ENCODE measurements at regions not wholly inside any gene's neighbourhood (a gene's known extent, or its start where the extent isn't known, plus 50 kb on each side); places are given as distances from the start of the nearest gene placed in this dataset.

DNA sequence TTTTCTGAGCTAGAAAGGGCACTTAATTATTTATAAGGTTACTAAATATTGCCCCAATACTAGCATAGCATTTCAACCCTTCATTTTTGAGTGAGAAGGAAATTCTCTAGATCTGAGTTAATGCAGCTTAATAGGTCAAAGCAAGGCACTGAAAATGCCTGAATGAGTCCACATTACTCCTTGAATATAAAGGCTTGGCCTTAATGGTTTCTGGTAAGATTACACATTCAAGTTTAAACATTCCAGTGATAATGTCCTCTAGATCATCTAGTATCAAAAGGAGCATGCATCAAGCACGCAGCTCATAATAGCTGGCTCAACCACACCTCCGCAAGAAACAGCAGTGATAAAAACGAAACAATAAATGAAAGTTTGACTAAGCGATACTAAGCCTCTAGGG lies 87.5 kb downstream of the SPANXN3 start:
- TF ChIP-seq CTCF (IDR thresholded peaks at IDR 0.05; ENCODE audit: insufficient read depth, low read length), result no peak
- no peak for TF ChIP-seq POLR2AphosphoS5 (IDR thresholded peaks at IDR 0.05; ENCODE audit: low read depth)
- TF ChIP-seq, protein P1, sequence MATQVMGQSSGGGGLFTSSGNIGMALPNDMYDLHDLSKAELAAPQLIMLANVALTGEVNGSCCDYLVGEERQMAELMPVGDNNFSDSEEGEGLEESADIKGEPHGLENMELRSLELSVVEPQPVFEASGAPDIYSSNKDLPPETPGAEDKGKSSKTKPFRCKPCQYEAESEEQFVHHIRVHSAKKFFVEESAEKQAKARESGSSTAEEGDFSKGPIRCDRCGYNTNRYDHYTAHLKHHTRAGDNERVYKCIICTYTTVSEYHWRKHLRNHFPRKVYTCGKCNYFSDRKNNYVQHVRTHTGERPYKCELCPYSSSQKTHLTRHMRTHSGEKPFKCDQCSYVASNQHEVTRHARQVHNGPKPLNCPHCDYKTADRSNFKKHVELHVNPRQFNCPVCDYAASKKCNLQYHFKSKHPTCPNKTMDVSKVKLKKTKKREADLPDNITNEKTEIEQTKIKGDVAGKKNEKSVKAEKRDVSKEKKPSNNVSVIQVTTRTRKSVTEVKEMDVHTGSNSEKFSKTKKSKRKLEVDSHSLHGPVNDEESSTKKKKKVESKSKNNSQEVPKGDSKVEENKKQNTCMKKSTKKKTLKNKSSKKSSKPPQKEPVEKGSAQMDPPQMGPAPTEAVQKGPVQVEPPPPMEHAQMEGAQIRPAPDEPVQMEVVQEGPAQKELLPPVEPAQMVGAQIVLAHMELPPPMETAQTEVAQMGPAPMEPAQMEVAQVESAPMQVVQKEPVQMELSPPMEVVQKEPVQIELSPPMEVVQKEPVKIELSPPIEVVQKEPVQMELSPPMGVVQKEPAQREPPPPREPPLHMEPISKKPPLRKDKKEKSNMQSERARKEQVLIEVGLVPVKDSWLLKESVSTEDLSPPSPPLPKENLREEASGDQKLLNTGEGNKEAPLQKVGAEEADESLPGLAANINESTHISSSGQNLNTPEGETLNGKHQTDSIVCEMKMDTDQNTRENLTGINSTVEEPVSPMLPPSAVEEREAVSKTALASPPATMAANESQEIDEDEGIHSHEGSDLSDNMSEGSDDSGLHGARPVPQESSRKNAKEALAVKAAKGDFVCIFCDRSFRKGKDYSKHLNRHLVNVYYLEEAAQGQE (IDR thresholded peaks at IDR 0.05; ENCODE audit: insufficient replicate concordance, low read depth), result no peak
- no peak for TF ChIP-seq GABPA (IDR thresholded peaks at IDR 0.05; ENCODE audit: low read depth)
- TF ChIP-seq SPI1 (IDR thresholded peaks at IDR 0.05; ENCODE audit: borderline replicate concordance, low read depth), result no peak
